OCI-LY3 (cell line): ENCODE measurements at regions not wholly inside any gene's neighbourhood (a gene's known extent, or its start where the extent isn't known, plus 50 kb on each side); places are given as distances from the start of the nearest gene placed in this dataset.

Source experiments
- H2AFZ ChIP-seq: fragments of 200-600, 300-600 bp; shearing (Covaris generic); 2 replicates; pipeline ENCODE4 v1.6.0; 2014; ENCODE audit warnings: antibody characterized with exemption, low read depth, low read length
- H3K27ac ChIP-seq: fragments of 200-600, 300-600 bp; sonication (generic); 2 replicates; pipeline ENCODE4 v1.5.1; 2014; ENCODE audit warnings: mild to moderate bottlenecking, low read length, moderate library complexity, mixed read lengths
- H3K27me3 ChIP-seq: fragments of 200-600, 300-600 bp; sonication (generic); 2 replicates; pipeline ENCODE4 v1.6.1; 2014; ENCODE audit warnings: low read depth, low read length, mixed read lengths
- H3K36me3 ChIP-seq: fragments of 200-600, 300-600 bp; sonication (generic); replicated peaks from 2 replicates; pipeline ENCODE3; 2014; ENCODE audit warnings: low read depth, low read length, mixed read lengths
- H3K4me1 ChIP-seq: fragments of 300-600, 200-600 bp; sonication (generic); 2 replicates; pipeline ENCODE4 v1.6.1; 2014; ENCODE audit warnings: low read length, mixed read lengths
- H3K4me2 ChIP-seq: fragments of 200-600, 300-600 bp; sonication (generic); 2 replicates; pipeline ENCODE4 v1.6.1; 2014; ENCODE audit warnings: low read length, mixed read lengths
- H3K4me3 ChIP-seq: fragments of 300-600, 200-600 bp; sonication (generic); 2 replicates; pipeline ENCODE4 v1.5.1; 2014; ENCODE audit warnings: antibody characterized with exemption, mild to moderate bottlenecking, low read length, moderate library complexity
- H3K79me2 ChIP-seq: fragments of 300-600, 200-600 bp; shearing (Covaris generic); 2 replicates; pipeline ENCODE4 v1.6.1; 2014; ENCODE audit warnings: mild to moderate bottlenecking, low read length, mixed read lengths
- H3K9ac ChIP-seq: fragments of 300-600, 200-600 bp; shearing (Covaris generic); 2 replicates; pipeline ENCODE4 v1.6.0; 2014; ENCODE audit warnings: mild to moderate bottlenecking, low read length, moderate library complexity
- H3K9me3 ChIP-seq: fragments of 200-600, 300-600 bp; shearing (Covaris generic); 2 replicates; pipeline ENCODE4 v1.6.1; 2014; ENCODE audit warnings: low read length, mixed read lengths; ENCODE audit not compliant: insufficient read depth
- H4K20me1 ChIP-seq: fragments of 200-600, 300-600 bp; sonication (generic); 2 replicates; pipeline ENCODE4 v1.6.1; 2016; ENCODE audit warnings: low read length, mixed read lengths; ENCODE audit not compliant: insufficient read depth
- EZH2phosphoT487 ChIP-seq: fragments of 200-600 bp; shearing (Covaris generic); IDR thresholded peaks from 2 replicates; pipeline ENCODE4 v1.6.1; 2018; ENCODE audit warnings: antibody characterized with exemption, mixed run types, low read depth
- TF ChIP-seq, protein P1 (sequence below): fragments of 200-600, 300-600 bp; sonication (generic); IDR thresholded peaks from 2 replicates; pipeline ENCODE4 v1.5.1; 2014; ENCODE audit warnings: antibody characterized with exemption, low read length, low read depth

DNA sequence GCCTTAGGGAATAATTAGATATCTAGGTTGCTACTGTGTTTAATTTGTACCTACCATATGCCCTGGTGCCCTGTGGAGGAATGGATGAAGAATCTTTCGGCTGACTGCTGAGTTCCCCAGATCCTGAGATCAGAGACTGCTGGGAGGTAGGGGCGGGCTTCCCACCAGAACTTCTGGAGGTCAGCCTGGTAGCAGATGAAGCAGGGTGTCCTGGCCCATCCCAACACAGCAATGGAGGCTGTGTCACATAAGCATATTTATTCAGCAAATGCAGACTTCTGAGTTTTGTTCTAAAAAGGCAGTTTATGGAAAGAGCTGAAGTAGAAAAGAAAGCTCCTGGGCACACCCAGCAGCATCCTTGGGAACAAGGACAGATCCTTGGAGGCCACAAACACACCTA is 74.0 kb downstream of the KRTAP19-8 start:
- H3K9me3 ChIP-seq, result no peaks in the 10 kb centered on the region

DNA sequence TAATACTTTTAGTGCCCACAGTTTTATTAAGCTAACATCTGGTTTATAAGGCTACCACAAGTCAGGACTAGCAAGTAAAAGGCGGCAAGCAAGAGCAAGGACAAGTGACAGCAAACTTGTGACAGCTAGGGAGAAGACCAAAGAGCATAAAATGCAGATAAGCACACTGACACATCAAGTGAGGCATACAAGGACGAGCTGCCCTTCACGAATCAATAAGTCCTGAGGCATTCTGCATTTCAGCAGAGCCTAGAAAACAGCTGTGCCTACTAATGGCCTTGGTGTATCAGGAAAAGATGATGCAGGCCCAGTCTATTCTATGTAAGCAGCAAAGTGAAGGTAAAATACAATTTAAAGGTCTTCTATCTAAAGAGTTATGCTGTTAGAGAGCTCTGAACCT is 74.8 kb downstream of the KRTAP19-8 start:
- Histone ChIP-seq H4K20me1 (no peaks in the 10 kb centered on the region), H3K79me2 (no peaks in the 10 kb centered on the region), H3K4me2 (no peak overlapping the region), H2AFZ (no peak overlapping the region), H3K27ac (no peak overlapping the region), H3K36me3 (no peaks in the 10 kb centered on the region), H3K27me3 (no peaks in the 10 kb centered on the region), H3K4me1 (no peaks in the 10 kb centered on the region), H3K4me3 (no peak overlapping the region), H3K9me3 (no peaks in the 10 kb centered on the region), H3K9ac (no peak overlapping the region)
- TF ChIP-seq, protein P1, sequence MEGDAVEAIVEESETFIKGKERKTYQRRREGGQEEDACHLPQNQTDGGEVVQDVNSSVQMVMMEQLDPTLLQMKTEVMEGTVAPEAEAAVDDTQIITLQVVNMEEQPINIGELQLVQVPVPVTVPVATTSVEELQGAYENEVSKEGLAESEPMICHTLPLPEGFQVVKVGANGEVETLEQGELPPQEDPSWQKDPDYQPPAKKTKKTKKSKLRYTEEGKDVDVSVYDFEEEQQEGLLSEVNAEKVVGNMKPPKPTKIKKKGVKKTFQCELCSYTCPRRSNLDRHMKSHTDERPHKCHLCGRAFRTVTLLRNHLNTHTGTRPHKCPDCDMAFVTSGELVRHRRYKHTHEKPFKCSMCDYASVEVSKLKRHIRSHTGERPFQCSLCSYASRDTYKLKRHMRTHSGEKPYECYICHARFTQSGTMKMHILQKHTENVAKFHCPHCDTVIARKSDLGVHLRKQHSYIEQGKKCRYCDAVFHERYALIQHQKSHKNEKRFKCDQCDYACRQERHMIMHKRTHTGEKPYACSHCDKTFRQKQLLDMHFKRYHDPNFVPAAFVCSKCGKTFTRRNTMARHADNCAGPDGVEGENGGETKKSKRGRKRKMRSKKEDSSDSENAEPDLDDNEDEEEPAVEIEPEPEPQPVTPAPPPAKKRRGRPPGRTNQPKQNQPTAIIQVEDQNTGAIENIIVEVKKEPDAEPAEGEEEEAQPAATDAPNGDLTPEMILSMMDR, result no peak
- TF ChIP-seq EZH2phosphoT487, result no peak

More for the DNA sequence above, 74.0 kb downstream of the KRTAP19-8 start:
- no peak overlapping the region for H3K27ac ChIP-seq
- H3K4me2 ChIP-seq, result no peak overlapping the region
- H3K4me3 ChIP-seq, result no peak overlapping the region
- TF ChIP-seq, protein P1, result no peak
- TF ChIP-seq EZH2phosphoT487, result no peak
- no peaks in the 10 kb centered on the region for H3K27me3 ChIP-seq
- H4K20me1 ChIP-seq, result no peaks in the 10 kb centered on the region
- no peaks in the 10 kb centered on the region for H3K79me2 ChIP-seq
- H3K36me3 ChIP-seq, result no peaks in the 10 kb centered on the region
- no peaks in the 10 kb centered on the region for H3K4me1 ChIP-seq
- no peak overlapping the region for H2AFZ ChIP-seq
- no peak overlapping the region for H3K9ac ChIP-seq

DNA sequence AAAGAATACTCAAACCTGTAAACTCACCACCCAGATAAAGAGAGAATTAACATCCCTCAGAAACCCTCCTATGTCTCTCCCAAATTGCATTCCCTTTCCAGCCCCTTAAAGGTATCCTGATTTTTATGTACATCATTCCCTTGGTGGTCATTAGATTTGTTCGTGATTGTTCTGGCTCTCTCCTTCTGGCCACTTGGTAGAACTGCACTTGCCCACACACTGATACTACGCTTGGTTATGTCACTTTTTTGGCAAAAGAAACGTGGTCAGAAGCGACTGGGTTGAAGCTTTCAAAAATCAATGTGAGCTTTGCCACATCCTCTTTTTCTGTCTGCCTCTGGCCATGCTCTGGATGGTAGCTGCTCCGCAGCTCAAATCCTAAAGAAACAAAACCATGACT is 76.3 kb downstream of the KRTAP19-8 start:
- Histone ChIP-seq H4K20me1 (no peaks in the 10 kb centered on the region), H3K79me2 (no peaks in the 10 kb centered on the region), H3K27ac (no peak overlapping the region), H3K9me3 (no peaks in the 10 kb centered on the region), H3K27me3 (no peaks in the 10 kb centered on the region), H3K4me2 (no peak overlapping the region), H3K4me1 (no peaks in the 10 kb centered on the region), H2AFZ (no peak overlapping the region), H3K36me3 (no peaks in the 10 kb centered on the region), H3K9ac (no peak overlapping the region), H3K4me3 (no peak overlapping the region)
- TF ChIP-seq, protein P1, result no peak
- no peak for TF ChIP-seq EZH2phosphoT487

DNA sequence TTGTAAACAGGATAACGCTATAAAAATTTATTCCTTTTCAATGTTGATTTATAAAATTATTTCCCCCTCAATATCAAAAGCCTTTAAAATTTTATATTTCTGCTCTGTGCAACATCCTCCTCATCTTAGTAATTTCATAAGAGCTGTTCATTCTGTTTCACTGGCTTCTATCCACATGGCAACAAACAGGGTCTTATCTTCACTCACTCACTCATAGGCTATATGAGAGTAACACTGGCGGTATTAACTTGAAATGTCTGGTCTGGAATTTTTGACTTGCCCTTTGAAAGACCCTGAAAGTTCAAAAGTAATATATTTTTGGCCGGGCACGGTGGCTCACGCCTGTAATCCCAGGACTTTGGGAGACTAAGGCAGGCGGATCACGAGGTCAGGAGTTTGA is 77.4 kb upstream of the KRTAP11-1 start:
- no peaks in the 10 kb centered on the region for H3K9me3 ChIP-seq
- no peak overlapping the region for H3K9ac ChIP-seq
- H3K4me1 ChIP-seq, result no peaks in the 10 kb centered on the region
- H3K27me3 ChIP-seq, result no peaks in the 10 kb centered on the region
- no peaks in the 10 kb centered on the region for H4K20me1 ChIP-seq
- H3K79me2 ChIP-seq, result no peaks in the 10 kb centered on the region
- H3K4me2 ChIP-seq, result no peak overlapping the region
- no peak overlapping the region for H2AFZ ChIP-seq
- TF ChIP-seq, protein P1, result no peak
- no peak for TF ChIP-seq EZH2phosphoT487
- no peaks in the 10 kb centered on the region for H3K36me3 ChIP-seq
- H3K27ac ChIP-seq, result no peak overlapping the region
- H3K4me3 ChIP-seq, result no peak overlapping the region
